HUES64 (cell line): ENCODE measurements at regions not wholly inside any gene's neighbourhood (a gene's known extent, or its start where the extent isn't known, plus 50 kb on each side); places are given as distances from the start of the nearest gene placed in this dataset.

Experiments used
- H3K27ac ChIP-seq: 2 replicates; pipeline ENCODE4 v1.7.0; 2013; ENCODE audit warnings: low read depth, low read length, inconsistent platforms
- H3K27me3 ChIP-seq: 2 replicates; pipeline ENCODE4 v1.6.1; 2013; ENCODE audit warnings: mild to moderate bottlenecking, low read length; ENCODE audit not compliant: insufficient read depth
- H3K36me3 ChIP-seq: 2 replicates; pipeline ENCODE4 v1.6.1; 2013; ENCODE audit warnings: mild to moderate bottlenecking, low read length; ENCODE audit not compliant: insufficient read depth
- H3K4me1 ChIP-seq: 2 replicates; pipeline ENCODE4 v1.6.1; 2013; ENCODE audit warnings: mild to moderate bottlenecking, low read length, moderate library complexity; ENCODE audit not compliant: insufficient read depth
- H3K4me3 ChIP-seq: 2 replicates; pipeline ENCODE4 v1.5.1; 2013; ENCODE audit warnings: mild to moderate bottlenecking, low read length, moderate library complexity
- H3K9ac ChIP-seq: 2 replicates; pipeline ENCODE4 v1.6.1; 2013; ENCODE audit warnings: mild to moderate bottlenecking, low read depth, low read length
- H3K9me3 ChIP-seq: 2 replicates; pipeline ENCODE4 v1.6.1; 2013; ENCODE audit warnings: low read depth, low read length; ENCODE audit not compliant: insufficient read depth
- WGBS: fragments of 150-250, 120-280 bp; methylation state at CpG from one replicate; pipeline ENCODE4 v1.1.7; 2013; ENCODE audit warnings: missing lambda C conversion rate; 5-methylcytosine and 5-hydroxymethylcytosine counted together

DNA sequence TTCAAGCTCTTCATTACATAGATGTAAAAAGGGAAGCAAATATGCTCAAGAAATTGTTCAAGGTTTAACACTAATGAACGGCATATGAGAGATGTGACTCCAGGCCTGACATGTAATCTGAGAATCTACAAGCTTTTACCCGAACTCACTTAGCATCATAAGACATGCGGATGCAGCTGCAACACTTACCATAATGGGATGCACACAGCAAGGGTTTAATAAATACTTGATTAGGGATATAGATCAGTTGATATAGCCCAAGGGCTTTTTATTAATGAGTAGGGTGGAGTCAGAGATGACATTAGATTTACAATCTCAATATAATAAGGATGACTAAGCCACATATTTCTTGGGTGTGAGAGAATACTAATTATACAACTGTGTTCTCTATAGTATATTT, 2215.5 kb downstream of the MAT2B start:
- Histone ChIP-seq H3K4me1 (no peaks in the 10 kb centered on the region; the same call in 1 of the 2 replicates), H3K4me3 (no peak overlapping the region), H3K36me3 (no peaks in the 10 kb centered on the region), H3K9ac (no peak overlapping the region), H3K27ac (no peak overlapping the region), H3K9me3 (no peaks in the 10 kb centered on the region), H3K27me3 (no peaks in the 10 kb centered on the region)
- WGBS: 91% methylated on average over 3 of the region's 3 CpGs

DNA sequence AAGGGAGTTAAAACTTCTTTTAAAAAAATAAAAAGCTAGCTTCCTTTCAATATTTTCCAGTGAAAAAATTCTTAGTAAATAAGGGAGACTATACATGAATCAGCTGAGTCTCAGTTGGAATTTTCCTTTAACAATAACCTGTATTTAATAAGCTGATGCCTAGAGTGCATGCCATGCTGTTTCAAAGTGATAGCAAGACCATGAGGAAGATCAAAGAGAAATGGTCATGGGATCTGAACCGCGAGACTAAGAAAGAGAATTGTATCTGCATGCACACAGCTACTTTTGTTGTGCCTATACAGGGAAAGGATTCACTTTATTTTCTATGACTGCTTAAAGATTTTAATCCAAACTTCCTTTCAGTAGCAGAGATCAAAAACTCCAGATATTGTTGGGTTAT, 2217.0 kb downstream of the MAT2B start:
- no peaks in the 10 kb centered on the region for H3K27me3 ChIP-seq
- no peak overlapping the region for H3K27ac ChIP-seq
- no peaks in the 10 kb centered on the region for H3K9me3 ChIP-seq
- H3K9ac ChIP-seq: no peak overlapping the region
- no peak overlapping the region for H3K4me3 ChIP-seq
- no peaks in the 10 kb centered on the region for H3K36me3 ChIP-seq
- no peaks in the 10 kb centered on the region; the same call in 1 of the 2 replicates for H3K4me1 ChIP-seq
- 96% methylated on average over 2 of the region's 2 CpGs for WGBS

DNA sequence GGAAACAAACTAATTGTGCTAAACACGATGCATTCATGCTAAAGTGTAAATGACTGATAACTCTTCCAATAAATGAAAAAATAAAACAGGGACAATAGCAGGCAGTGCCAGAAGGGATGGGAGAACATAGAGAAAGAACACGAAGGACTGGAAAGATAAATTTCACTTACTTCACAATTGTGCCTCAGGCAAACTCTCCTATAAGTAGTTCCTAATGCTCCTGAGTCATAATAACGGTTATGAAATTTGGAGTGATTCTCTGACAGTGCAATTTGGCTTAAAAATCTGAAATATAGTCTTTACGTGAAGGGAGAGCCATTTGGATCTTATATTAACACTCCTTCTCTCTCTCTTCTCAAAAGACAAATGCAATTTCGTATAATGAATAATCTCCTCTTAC, 2218.5 kb downstream of the MAT2B start:
- Histone ChIP-seq H3K27ac (no peak overlapping the region), H3K4me1 (no peaks in the 10 kb centered on the region; the same call in 1 of the 2 replicates), H3K9ac (no peak overlapping the region), H3K36me3 (no peaks in the 10 kb centered on the region), H3K9me3 (no peaks in the 10 kb centered on the region), H3K27me3 (no peaks in the 10 kb centered on the region), H3K4me3 (no peak overlapping the region)
- WGBS: 97% methylated on average over 4 of the region's 5 CpGs

DNA sequence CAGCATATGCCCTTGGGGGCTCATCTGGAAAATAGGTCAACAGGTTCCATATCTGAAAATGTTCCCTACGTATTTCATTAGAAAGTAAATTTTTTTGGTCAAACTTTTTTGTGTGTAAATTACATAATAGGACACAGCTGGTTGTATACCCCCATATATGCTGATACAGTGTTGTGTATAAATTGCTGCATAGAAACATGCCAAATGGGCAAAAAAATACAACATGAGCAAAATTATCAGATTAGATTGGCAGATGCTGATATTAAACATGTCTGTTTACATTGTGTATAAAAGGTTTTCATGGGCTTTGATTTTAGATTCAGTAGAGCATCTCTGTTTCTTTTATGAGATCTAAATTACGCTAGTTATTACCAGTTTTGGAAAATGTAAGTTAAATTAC, 2223.0 kb downstream of the MAT2B start:
- Histone ChIP-seq H3K27me3 (no peaks in the 10 kb centered on the region), H3K4me3 (no peak overlapping the region), H3K36me3 (no peaks in the 10 kb centered on the region), H3K27ac (no peak overlapping the region), H3K9ac (no peak overlapping the region), H3K9me3 (0 out of 2 replicates have a peak, but pooled peaks cover 4% of the 10 kb centered on the region), H3K4me1 (no peaks in the 10 kb centered on the region)
- whole genome bisulfite sequencing: 100% methylated on average over 2 of the region's 2 CpGs

DNA sequence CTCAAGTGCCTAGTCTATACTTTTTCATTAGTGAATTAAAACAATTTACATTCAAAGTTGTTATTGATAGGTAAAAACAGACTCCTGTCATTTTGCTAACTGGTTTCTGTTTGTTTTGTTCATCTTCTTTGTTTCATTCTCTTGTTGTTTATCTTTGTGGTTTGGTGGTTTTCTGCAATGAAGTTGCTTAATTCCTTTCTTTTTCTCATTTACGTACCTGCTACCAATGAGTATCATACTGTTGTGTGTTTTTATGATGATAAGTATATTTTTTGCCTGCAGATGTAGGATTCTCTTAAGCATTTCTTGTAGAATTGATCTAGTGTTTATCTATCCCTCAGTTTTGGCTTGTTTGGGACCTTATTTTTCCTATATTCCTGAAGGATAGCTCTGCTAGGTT, 2230.0 kb downstream of the MAT2B start:
- 100% methylated on average over 1 of the region's 1 CpG for WGBS
- no peaks in the 10 kb centered on the region for H3K4me1 ChIP-seq
- no peaks in the 10 kb centered on the region for H3K36me3 ChIP-seq
- no peaks in the 10 kb centered on the region for H3K27me3 ChIP-seq
- no peak overlapping the region for H3K9ac ChIP-seq
- no peak overlapping the region for H3K4me3 ChIP-seq
- 0 out of 2 replicates have a peak, but pooled peaks cover 4% of the 10 kb centered on the region for H3K9me3 ChIP-seq
- H3K27ac ChIP-seq: no peak overlapping the region

DNA sequence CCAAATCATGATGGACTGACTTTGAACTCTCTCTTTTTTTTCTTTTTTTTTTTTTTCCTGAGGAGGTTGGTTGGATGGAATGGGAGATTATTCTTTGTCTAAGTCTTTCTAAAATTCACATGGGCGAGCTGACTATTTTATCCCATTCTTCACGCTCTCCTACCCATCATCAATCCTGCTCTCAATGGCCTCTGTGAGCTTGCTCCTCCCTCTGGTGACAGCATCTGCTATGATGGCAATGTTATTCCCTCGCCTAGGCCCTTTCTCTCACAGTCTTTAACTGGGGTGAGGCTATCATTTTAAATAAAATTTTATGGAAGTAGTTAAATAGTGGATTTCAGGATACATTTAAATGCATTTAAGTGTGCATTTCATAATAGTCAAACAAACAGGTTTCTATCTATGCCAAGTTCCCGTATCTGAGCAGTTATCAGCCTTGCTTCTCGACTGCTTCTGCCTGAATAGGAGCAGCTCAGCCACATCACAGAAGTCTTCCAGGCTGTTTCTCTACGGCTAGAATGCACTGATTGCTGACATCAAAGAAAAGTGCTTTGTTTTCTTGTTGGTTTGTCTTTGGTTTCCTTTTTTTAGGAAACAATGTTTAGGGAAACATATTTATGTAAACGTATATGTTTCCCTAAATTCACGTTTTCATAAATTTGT, 2233.8 kb downstream of the MAT2B start:
- Histone ChIP-seq H3K36me3 (no peaks in the 10 kb centered on the region), H3K4me1 (no peaks in the 10 kb centered on the region), H3K27me3 (no peaks in the 10 kb centered on the region), H3K27ac (no peak overlapping the region), H3K9me3 (no peaks in the 10 kb centered on the region), H3K9ac (no peak overlapping the region), H3K4me3 (no peak overlapping the region)
- WGBS: 91% methylated on average over 6 of the region's 8 CpGs

DNA sequence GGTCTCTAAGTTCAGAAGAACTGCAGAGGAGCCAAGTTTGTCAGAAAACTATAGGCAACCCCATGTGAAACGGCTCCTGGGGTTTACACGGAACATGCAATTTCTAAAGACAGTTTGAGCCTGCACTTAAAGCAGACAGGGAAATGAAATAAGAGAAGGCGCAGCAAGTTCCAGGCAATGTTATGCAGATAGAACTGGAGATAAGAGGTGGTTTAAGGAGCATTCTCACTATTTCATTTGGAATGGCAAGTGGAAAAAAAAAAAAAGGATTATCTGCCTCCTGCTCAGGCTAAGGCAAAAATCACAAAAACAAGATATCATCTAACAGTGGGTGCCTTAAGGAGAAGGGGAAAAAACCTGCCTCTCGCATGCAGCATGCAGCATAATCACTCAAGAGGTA, 2252.4 kb downstream of the MAT2B start:
- Histone ChIP-seq H3K4me1 (peaks cover 13% of the 10 kb centered on the region), H3K9me3 (no peaks in the 10 kb centered on the region), H3K27me3 (no peaks in the 10 kb centered on the region), H3K27ac (no peak overlapping the region), H3K36me3 (no peaks in the 10 kb centered on the region), H3K9ac (no peak overlapping the region), H3K4me3 (no peak overlapping the region)
- 62% methylated on average over 3 of the region's 4 CpGs for WGBS

DNA sequence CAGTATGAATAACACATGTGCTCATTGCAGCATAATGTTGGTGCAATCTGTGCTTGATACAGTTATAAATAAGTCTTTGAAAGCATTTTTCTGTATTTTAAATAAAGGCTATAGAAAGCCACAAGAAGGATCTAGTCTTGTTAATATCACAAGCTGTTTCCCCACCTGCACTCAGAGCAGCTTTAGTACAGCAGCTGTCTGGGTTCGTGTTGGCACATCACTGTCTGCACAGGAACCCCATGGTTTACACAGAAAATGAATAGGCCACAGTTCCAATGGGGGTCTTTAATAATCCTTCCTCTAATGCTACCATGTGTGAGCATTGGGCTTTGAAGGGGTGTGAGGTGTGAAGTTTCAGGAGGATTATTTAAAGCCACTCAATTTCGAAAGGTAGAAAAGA, 2269.7 kb downstream of the MAT2B start:
- no peaks in the 10 kb centered on the region for H3K4me1 ChIP-seq
- WGBS: 94% methylated on average over 2 of the region's 2 CpGs

DNA sequence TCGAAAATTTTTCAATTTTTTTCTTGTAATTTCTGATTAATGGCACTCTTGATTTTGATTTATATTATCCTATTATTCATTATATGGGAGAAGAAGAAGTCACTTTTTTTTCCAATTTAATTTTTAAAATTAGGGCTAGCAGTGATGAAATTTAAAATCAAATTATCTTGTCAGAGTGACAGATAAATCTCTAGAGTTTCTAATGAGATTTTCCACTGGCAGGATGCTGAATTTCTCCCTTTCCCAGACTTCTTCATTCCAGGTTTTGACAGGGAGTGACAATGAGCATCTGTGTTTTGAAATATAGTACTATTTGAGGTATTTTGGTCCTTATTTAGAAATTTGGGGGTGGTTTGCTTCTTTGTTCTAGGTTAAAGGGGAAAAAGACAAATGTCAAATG, 2274.1 kb downstream of the MAT2B start:
- no CpG with 5 or more reads among the region's 1 CpG for WGBS
- Histone ChIP-seq H3K9me3 (no peaks in the 10 kb centered on the region), H3K36me3 (no peaks in the 10 kb centered on the region), H3K27ac (no peak overlapping the region), H3K27me3 (no peaks in the 10 kb centered on the region), H3K4me3 (no peak overlapping the region), H3K4me1 (no peaks in the 10 kb centered on the region), H3K9ac (no peak overlapping the region)

More for the DNA sequence above, 2269.7 kb downstream of the MAT2B start:
- Histone ChIP-seq H3K9ac (no peak overlapping the region), H3K27ac (no peak overlapping the region), H3K36me3 (no peaks in the 10 kb centered on the region), H3K27me3 (no peaks in the 10 kb centered on the region), H3K9me3 (no peaks in the 10 kb centered on the region), H3K4me3 (no peak overlapping the region)

DNA sequence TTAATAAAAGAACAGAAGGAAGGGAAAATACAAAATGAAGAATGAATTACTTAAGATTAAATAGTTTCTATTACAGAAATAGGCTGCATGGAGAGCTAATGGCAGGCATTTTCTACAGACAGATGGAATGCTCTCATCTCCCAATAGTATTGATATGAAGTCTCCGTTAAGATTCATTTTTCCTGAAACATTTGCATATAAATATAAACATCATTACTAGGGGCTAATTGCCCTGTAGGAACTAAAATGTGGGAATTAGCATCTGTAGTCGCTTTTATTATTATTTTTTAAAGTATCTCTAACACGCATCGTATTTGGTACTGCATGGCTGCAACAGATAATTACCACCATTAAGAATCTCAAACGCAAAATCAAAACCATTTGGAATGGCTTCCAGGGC, 2275.5 kb downstream of the MAT2B start:
- Histone ChIP-seq H3K4me1 (no peaks in the 10 kb centered on the region), H3K27me3 (no peaks in the 10 kb centered on the region), H3K36me3 (no peaks in the 10 kb centered on the region), H3K9ac (no peak overlapping the region), H3K27ac (no peak overlapping the region), H3K9me3 (no peaks in the 10 kb centered on the region), H3K4me3 (no peak overlapping the region)
- WGBS: 100% methylated on average over 4 of the region's 5 CpGs

DNA sequence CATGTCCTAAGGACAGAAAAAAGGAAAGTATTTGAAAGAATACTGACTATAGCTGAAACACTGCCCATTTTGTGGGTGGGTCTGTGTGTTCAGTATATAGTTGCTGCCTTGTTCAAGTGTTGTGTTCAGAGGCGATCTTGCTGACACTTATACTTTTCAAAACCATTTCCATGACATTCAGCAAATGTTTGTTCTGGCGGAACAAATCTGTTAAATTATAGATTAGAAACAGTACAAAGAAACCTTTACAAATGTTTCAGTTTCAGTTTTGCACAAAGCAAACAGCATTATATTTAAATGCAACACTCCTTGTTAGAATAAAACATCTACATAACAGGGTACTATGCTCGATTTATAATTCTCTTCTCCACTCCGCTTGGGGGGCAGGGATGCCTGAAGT, 2276.3 kb downstream of the MAT2B start:
- Histone ChIP-seq H3K27me3 (no peaks in the 10 kb centered on the region), H3K9me3 (no peaks in the 10 kb centered on the region), H3K4me1 (no peaks in the 10 kb centered on the region), H3K9ac (no peak overlapping the region), H3K27ac (no peak overlapping the region), H3K4me3 (no peak overlapping the region), H3K36me3 (no peaks in the 10 kb centered on the region)
- 98% methylated on average over 2 of the region's 4 CpGs for WGBS

DNA sequence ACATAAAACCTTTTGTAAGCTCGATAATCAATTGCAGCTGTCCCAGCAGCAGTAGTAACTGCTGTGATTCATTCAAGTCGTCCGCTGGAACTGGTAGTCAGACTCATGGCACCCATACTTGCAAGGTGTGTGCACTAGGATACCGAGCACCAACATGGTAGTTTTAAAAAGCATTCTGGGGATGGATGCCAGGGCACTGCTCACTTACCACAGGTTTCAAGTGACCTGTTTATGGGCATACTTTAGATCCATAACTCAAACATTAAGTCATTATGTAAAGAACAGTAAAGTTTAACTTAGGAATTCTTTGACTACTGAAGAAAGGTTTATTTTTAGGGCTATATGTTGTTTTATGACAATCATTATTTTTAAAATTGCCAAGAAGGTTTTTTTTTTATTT, 2277.6 kb downstream of the MAT2B start:
- Histone ChIP-seq H3K4me3 (no peak overlapping the region), H3K27me3 (no peaks in the 10 kb centered on the region), H3K4me1 (no peaks in the 10 kb centered on the region), H3K27ac (no peak overlapping the region), H3K9me3 (no peaks in the 10 kb centered on the region), H3K9ac (no peak overlapping the region), H3K36me3 (no peaks in the 10 kb centered on the region)
- 96% methylated on average over 4 of the region's 4 CpGs for WGBS
